ENCODE measurements at regions not wholly inside any gene's neighbourhood (a gene's known extent, or its start where the extent isn't known, plus 50 kb on each side); places are given as distances from the start of the nearest gene placed in this dataset.

GRCh38 chr7:145850636-145851035, 266.0 kb upstream of the CNTNAP2 start (continued):
- TF ChIP-seq REST (IDR thresholded peaks at IDR 0.05; ENCODE audit: borderline replicate concordance) (no peak), REST (CRISPR knock-in tag; IDR thresholded peaks at IDR 0.05; ENCODE audit: low read depth) (no peak), MYNN (IDR thresholded peaks at IDR 0.05) (no peak), MYNN (CRISPR knock-in tag; IDR thresholded peaks at IDR 0.05) (no peak), FOXK1 (CRISPR knock-in tag; IDR thresholded peaks at IDR 0.05; ENCODE audit: borderline replicate concordance) (no peak), SLC30A9 (CRISPR knock-in tag; IDR thresholded peaks at IDR 0.05) (no peak), POLR2H (tag; IDR thresholded peaks at IDR 0.05; ENCODE audit: low read depth) (no peak)

Measured in K562 (cell line).